ENCODE measurements at regions not wholly inside any gene's neighbourhood (a gene's known extent, or its start where the extent isn't known, plus 50 kb on each side); places are given as distances from the start of the nearest gene placed in this dataset.

DNA sequence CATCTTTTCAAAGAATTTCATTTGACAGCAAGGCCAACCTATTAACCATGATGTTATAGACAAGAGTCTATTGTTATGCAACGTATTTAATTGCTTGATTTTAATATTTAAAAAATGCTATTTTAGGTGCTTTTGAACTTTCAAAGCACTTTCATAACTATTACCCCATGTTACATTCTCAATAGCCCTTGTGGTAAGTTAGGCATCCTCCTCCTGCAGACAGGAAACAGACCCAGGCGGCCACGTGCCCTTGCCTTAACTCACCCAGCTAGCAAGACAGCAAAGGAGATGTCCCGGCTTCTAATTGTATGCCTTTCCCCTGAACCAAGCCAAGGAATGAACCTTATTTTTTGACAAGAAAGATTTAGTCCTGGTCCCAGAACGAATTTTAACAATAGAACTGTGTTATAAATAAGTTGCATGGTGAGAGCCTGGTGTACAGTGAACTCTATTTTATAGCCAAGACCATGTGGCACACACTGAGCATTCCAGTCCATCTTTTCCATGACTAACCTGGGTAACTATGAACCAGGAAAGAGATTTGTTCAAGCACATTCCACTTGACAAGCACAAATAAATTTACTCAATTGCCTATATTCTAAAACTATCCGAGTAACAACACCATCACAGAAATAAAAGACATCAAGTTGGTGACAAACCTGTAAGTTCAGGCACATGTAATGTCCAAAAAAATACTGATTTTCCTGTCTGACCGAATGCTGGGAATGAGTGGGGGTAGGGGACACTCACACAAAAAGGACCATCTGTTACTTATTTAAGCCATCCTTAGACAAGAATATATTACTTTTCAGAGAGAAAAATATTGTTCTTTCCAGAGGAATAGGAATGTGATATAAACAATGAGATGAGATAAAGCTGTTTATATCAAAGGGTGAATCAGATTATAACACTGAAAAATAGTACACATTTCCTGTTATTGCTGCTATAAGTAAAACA lies 163.0 kb downstream of the EFNB2 start:
- H3K27me3 ChIP-seq = no peaks in the 10 kb centered on the region

DNA sequence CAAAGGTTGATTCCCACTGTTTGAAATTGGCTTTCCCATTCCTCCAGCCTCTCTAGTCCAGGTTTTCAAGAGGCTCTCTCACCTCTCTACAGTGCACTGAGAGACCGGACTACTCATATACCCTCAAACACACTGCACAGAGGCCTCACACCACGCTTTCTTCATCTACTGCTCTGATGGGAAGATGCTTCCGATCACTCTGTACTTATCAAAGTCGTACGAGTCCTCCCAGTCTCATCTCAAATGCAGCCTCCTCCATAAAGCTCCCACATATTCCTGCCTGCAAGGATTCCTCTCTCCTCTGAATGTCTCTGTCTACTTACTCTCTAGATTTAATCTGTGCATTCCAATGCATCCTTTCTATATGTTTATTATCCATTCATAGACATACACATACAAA lies 164.4 kb downstream of the EFNB2 start:
- H3K4me1 ChIP-seq = peaks cover 3 to 19% (median 12%) of the 10 kb centered on the region in 4 donors
- no peaks in the 10 kb centered on the region for H3K27me3 ChIP-seq
- DNase-seq (ENCODE audit: extremely low spot score) = no peak
- intact Hi-C loops (cut with DNase I) = no loop called here
- H3K36me3 ChIP-seq = no peaks in the 10 kb centered on the region
- no peak overlapping the region for H3K27ac ChIP-seq (replicated peaks in 1 of 4)
- TF ChIP-seq POLR2AphosphoS5 (IDR thresholded peaks at IDR 0.05) (no peak), POLR2A (IDR thresholded peaks at IDR 0.05; ENCODE audit: low read depth) (no peak), EP300 (IDR thresholded peaks at IDR 0.05) (no peak)
- TF ChIP-seq, protein P1, sequence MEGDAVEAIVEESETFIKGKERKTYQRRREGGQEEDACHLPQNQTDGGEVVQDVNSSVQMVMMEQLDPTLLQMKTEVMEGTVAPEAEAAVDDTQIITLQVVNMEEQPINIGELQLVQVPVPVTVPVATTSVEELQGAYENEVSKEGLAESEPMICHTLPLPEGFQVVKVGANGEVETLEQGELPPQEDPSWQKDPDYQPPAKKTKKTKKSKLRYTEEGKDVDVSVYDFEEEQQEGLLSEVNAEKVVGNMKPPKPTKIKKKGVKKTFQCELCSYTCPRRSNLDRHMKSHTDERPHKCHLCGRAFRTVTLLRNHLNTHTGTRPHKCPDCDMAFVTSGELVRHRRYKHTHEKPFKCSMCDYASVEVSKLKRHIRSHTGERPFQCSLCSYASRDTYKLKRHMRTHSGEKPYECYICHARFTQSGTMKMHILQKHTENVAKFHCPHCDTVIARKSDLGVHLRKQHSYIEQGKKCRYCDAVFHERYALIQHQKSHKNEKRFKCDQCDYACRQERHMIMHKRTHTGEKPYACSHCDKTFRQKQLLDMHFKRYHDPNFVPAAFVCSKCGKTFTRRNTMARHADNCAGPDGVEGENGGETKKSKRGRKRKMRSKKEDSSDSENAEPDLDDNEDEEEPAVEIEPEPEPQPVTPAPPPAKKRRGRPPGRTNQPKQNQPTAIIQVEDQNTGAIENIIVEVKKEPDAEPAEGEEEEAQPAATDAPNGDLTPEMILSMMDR (IDR thresholded peaks at IDR 0.05) = no peak
- no peak overlapping the region for H3K4me3 ChIP-seq
- H3K9me3 ChIP-seq = no peaks in the 10 kb centered on the region
- 97% methylated on average over 5 of the region's 5 CpGs for WGBS

More for the DNA sequence above, 163.0 kb downstream of the EFNB2 start:
- Histone ChIP-seq H3K9me3 (no peaks in the 10 kb centered on the region), H3K4me1 (peaks cover 3 to 19% (median 12%) of the 10 kb centered on the region in 4 donors), H3K4me3 (no peak overlapping the region), H3K27ac (replicated peaks in 1 of 4) (no peak overlapping the region), H3K36me3 (no peaks in the 10 kb centered on the region)
- DNase-seq (ENCODE audit: extremely low spot score) = no peak
- TF ChIP-seq POLR2AphosphoS5 (IDR thresholded peaks at IDR 0.05) = no peak
- TF ChIP-seq, protein P1 (IDR thresholded peaks at IDR 0.05) = no peak
- TF ChIP-seq POLR2A (IDR thresholded peaks at IDR 0.05; ENCODE audit: low read depth) = no peak
- TF ChIP-seq EP300 (IDR thresholded peaks at IDR 0.05) = no peak
- intact Hi-C loops (cut with DNase I) = no loop called here
- 44% methylated on average over 7 of the region's 7 CpGs for WGBS

DNA sequence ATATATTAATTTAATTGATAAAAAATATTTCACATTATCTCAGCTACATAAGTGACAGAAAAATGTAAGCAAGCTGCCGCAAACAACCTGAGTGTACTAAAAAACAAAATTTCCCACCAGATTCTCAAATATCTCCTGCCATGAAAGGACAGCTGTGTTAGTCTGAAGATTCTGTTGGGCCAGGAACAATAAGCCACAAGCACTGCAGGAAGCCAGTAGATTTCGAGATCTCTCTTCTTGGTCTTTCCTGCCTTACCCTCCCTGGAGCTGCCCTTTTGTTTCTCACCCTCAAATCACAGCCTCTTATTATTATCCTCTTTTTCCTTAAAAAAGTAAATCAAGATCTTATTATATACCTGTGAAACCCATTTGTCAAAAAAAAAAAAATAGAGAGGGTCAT lies 165.6 kb downstream of the EFNB2 start:
- no peak overlapping the region for H3K4me3 ChIP-seq
- intact Hi-C loops (cut with DNase I) = no loop called here
- WGBS = 89% methylated on average over 2 of the region's 2 CpGs
- peaks cover 3 to 19% (median 12%) of the 10 kb centered on the region in 4 donors for H3K4me1 ChIP-seq
- TF ChIP-seq, protein P1 (IDR thresholded peaks at IDR 0.05) = no peak
- TF ChIP-seq POLR2AphosphoS5 (IDR thresholded peaks at IDR 0.05) = no peak
- no peak overlapping the region for H3K27ac ChIP-seq (replicated peaks in 1 of 4)
- H3K9me3 ChIP-seq = peaks cover 0 to 4% (median 0%) of the 10 kb centered on the region in 4 donors
- no peaks in the 10 kb centered on the region for H3K27me3 ChIP-seq
- DNase-seq (ENCODE audit: extremely low spot score) = no peak
- no peaks in the 10 kb centered on the region for H3K36me3 ChIP-seq

DNA sequence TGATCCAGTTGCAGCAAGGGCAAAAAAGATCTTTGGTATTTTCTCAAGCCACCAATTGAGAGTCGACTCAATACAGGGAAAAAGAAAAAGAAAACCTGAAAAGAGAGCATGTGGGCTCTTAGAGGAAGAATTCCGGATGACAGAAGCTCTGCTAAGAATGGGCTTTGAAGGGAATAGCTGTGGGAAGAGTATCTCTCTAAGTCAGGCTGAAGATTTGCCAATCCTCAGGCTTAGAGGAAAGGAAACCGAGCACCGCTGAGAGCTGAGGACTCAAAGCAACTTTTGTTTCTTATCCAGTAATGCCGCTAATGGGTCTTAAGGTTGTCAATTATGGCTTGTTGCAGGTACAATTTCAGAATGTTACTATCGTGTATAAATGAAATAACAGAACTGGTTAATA lies 166.4 kb downstream of the EFNB2 start:
- Histone ChIP-seq H3K27ac (replicated peaks in 1 of 4) (no peak overlapping the region), H3K36me3 (no peaks in the 10 kb centered on the region), H3K4me3 (no peak overlapping the region), H3K4me1 (peaks cover 3 to 19% (median 12%) of the 10 kb centered on the region in 4 donors), H3K27me3 (no peaks in the 10 kb centered on the region), H3K9me3 (peaks cover 0 to 9% (median 2%) of the 10 kb centered on the region in 4 donors)
- DNase-seq (ENCODE audit: extremely low spot score) = no peak
- intact Hi-C loops (cut with DNase I) = no loop called here
- WGBS = 84% methylated on average over 6 of the region's 6 CpGs
- TF ChIP-seq EP300 (IDR thresholded peaks at IDR 0.05) = no peak
- no peak for TF ChIP-seq POLR2AphosphoS5 (IDR thresholded peaks at IDR 0.05)
- no peak for TF ChIP-seq POLR2A (IDR thresholded peaks at IDR 0.05; ENCODE audit: low read depth)
- TF ChIP-seq, protein P1 (IDR thresholded peaks at IDR 0.05) = no peak

Data from esophagus muscularis mucosa (tissue), 4 donors.